Suprapubic skin (tissue), 4 donors: ENCODE measurements at regions not wholly inside any gene's neighbourhood (a gene's known extent, or its start where the extent isn't known, plus 50 kb on each side); places are given as distances from the start of the nearest gene placed in this dataset.
"Not testable (repeated sequence)": the region's sequence is repeated elsewhere in the genome, so short reads cannot be mapped to it uniquely, and the experiment has no call there.

Experiments used
- DNase-seq, 2 donors: peaks; one replicate each; pipeline ENCODE4 v3.0.0-alpha.2; 2019; ENCODE audit warnings: low spot score in 2 of 2
- H3K27ac ChIP-seq: fragments of 200-600 bp; sonication (generic); one replicate; pipeline ENCODE4 v1.5.1; 2019
- H3K27me3 ChIP-seq: fragments of 200-600 bp; sonication (generic); one replicate; pipeline ENCODE4 v1.5.1; 2019
- H3K36me3 ChIP-seq: fragments of 200-600 bp; sonication (generic); one replicate; pipeline ENCODE4 v1.5.1; 2019
- H3K4me1 ChIP-seq: fragments of 200-600 bp; sonication (generic); one replicate; pipeline ENCODE4 v1.5.1; 2019
- H3K4me3 ChIP-seq: fragments of 200-600 bp; sonication (generic); one replicate; pipeline ENCODE4 v1.5.1; 2019; ENCODE audit warnings: mild to moderate bottlenecking
- H3K9me3 ChIP-seq: fragments of 200-600 bp; sonication (generic); one replicate; pipeline ENCODE4 v1.5.1; 2019
- EP300 ChIP-seq: sonication (generic); formaldehyde crosslinking; IDR thresholded peaks from one replicate; pipeline ENCODE4 v1.6.1; 2017; ENCODE audit warnings: antibody characterized with exemption
- POLR2A ChIP-seq, 2 donors: fragments of 450-650 bp; IDR thresholded peaks; one replicate each; pipeline ENCODE4 v1.6.1; 2017; ENCODE audit warnings: antibody characterized with exemption in 2 of 2, mild to moderate bottlenecking in 2 of 2, moderate library complexity in 2 of 2
- POLR2AphosphoS5 ChIP-seq, 3 donors: sonication (generic); formaldehyde crosslinking; IDR thresholded peaks; one replicate each; pipeline ENCODE4 v1.6.1; 2017; ENCODE audit warnings: antibody characterized with exemption in 3 of 3
- WGBS: methylation state at CpG from one replicate; pipeline ENCODE4 v1.1.5; 2018; 5-methylcytosine and 5-hydroxymethylcytosine counted together
- TF ChIP-seq, protein P1 (sequence below), 2 donors: fragments of 200-600 bp in 1 of 2; fragments of 450-650 bp in 1 of 2; sonication (generic) in 1 of 2; IDR thresholded peaks; one replicate each; pipeline ENCODE4 v1.5.1; 2016 to 2019; ENCODE audit warnings: antibody characterized with exemption in 2 of 2, mild to moderate bottlenecking in 1 of 2, moderate library complexity in 1 of 2

- no peak for TF ChIP-seq EP300
- TF ChIP-seq POLR2AphosphoS5 (IDR thresholded peaks at IDR 0.05), result no peak
- TF ChIP-seq POLR2A (IDR thresholded peaks at IDR 0.05), result no peak
- TF ChIP-seq, protein P1, sequence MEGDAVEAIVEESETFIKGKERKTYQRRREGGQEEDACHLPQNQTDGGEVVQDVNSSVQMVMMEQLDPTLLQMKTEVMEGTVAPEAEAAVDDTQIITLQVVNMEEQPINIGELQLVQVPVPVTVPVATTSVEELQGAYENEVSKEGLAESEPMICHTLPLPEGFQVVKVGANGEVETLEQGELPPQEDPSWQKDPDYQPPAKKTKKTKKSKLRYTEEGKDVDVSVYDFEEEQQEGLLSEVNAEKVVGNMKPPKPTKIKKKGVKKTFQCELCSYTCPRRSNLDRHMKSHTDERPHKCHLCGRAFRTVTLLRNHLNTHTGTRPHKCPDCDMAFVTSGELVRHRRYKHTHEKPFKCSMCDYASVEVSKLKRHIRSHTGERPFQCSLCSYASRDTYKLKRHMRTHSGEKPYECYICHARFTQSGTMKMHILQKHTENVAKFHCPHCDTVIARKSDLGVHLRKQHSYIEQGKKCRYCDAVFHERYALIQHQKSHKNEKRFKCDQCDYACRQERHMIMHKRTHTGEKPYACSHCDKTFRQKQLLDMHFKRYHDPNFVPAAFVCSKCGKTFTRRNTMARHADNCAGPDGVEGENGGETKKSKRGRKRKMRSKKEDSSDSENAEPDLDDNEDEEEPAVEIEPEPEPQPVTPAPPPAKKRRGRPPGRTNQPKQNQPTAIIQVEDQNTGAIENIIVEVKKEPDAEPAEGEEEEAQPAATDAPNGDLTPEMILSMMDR (IDR thresholded peaks at IDR 0.05), result no peak
- no peak for DNase-seq
- 91% methylated on average over 2 of the region's 2 CpGs for WGBS
- Histone ChIP-seq H3K9me3 (no peaks in the 10 kb centered on the region), H3K27me3 (no peaks in the 10 kb centered on the region), H3K4me3 (no peak overlapping the region), H3K36me3 (no peaks in the 10 kb centered on the region), H3K27ac (no peak overlapping the region), H3K4me1 (no peaks in the 10 kb centered on the region)
Measured at GRCh38 chr4:75285837-75286236, 228.4 kb downstream of the RCHY1 start.

DNA sequence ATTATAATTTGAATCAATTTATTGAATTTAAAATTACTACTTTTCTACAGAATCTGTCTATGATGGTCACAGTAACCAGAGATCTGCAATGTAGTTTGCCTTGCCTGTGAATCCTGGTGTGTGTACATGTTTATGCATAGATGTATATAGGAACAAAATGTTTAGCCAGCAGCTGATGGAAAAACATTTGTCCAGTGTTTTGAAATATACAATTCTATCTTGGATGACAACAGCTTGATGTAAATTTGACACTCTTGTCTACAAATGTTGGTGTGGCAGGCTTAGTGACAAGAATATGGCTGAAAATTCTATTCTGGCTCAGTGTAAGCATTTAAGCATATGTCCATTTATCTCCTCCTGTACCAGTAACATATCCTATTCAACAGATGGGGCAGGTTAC lies 229.4 kb downstream of the RCHY1 start:
- H3K4me3 ChIP-seq, result no peak overlapping the region
- H3K9me3 ChIP-seq, result no peaks in the 10 kb centered on the region
- TF ChIP-seq, protein P1 (IDR thresholded peaks at IDR 0.05), result no peak
- TF ChIP-seq POLR2A (IDR thresholded peaks at IDR 0.05) (no peak), EP300 (no peak), POLR2AphosphoS5 (IDR thresholded peaks at IDR 0.05) (no peak)
- no peaks in the 10 kb centered on the region for H3K36me3 ChIP-seq
- no peak for DNase-seq
- H3K27ac ChIP-seq, result no peak overlapping the region
- H3K4me1 ChIP-seq, result no peaks in the 10 kb centered on the region
- H3K27me3 ChIP-seq, result no peaks in the 10 kb centered on the region

DNA sequence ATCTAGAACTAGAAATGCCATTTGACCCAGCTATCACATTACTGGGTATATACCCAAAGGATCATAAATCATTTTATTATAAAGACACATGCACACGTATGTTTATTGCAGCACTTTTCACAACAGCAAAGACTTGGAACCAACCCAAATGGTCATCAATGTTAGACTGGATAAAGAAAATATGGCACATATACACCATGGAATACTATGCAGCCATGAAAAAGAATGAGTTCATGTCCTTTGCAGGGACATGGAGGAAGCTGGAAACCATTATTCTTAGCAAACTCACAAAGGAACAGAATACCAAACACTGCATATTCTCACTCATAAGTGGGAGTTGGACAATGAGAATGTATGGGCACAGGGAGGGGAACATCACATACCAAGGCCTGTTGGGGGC lies 233.7 kb downstream of the RCHY1 start:
- not testable (repeated sequence) for H3K36me3 ChIP-seq, H3K27ac ChIP-seq, H3K4me3 ChIP-seq, H3K4me1 ChIP-seq, H3K27me3 ChIP-seq, DNase-seq, H3K9me3 ChIP-seq
- WGBS, result 68% methylated on average over 1 of the region's 1 CpG

- WGBS, result 86% methylated on average over 2 of the region's 2 CpGs
- Histone ChIP-seq H3K9me3 (no peaks in the 10 kb centered on the region), H3K4me3 (no peak overlapping the region), H3K36me3 (no peaks in the 10 kb centered on the region), H3K27ac (no peak overlapping the region), H3K4me1 (no peaks in the 10 kb centered on the region), H3K27me3 (no peaks in the 10 kb centered on the region)
- TF ChIP-seq POLR2A (IDR thresholded peaks at IDR 0.05), result no peak
- DNase-seq, result no peak
Measured at GRCh38 chr4:75259306-75259705, 254.9 kb downstream of the RCHY1 start.

DNA sequence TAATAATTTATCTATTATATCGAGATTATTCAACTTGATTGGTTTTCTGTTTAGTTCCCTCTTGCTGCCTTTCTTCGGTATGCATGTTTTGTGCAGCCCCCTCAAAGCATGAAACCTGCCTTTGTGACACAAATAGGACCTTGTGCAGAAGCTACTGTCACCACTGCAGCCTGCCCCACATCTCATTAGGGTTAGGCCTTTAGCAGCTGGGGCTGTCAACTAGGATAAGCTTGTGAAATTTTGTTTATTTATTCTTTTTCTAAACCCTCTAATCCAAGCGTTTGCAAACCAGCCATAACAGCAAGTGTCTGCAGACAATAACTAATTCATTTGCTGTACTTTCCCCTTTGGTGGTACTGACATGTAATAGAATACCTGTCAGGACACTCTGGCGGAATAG lies 258.9 kb downstream of the RCHY1 start:
- no peak for DNase-seq
- Histone ChIP-seq H3K27ac (no peak overlapping the region), H3K27me3 (no peaks in the 10 kb centered on the region), H3K4me1 (no peaks in the 10 kb centered on the region), H3K36me3 (no peaks in the 10 kb centered on the region), H3K4me3 (no peak overlapping the region), H3K9me3 (peaks cover 4% of the 10 kb centered on the region)
- WGBS, result 72% methylated on average over 4 of the region's 4 CpGs
- TF ChIP-seq EP300 (no peak), POLR2AphosphoS5 (IDR thresholded peaks at IDR 0.05) (no peak), POLR2A (IDR thresholded peaks at IDR 0.05) (no peak)
- TF ChIP-seq, protein P1 (IDR thresholded peaks at IDR 0.05), result no peak

GRCh38 chr4:75254745-75255144 lies 259.5 kb downstream of the RCHY1 start:
- no peak for TF ChIP-seq POLR2A (IDR thresholded peaks at IDR 0.05)
- no peak for TF ChIP-seq EP300
- TF ChIP-seq, protein P1 (IDR thresholded peaks at IDR 0.05), result no peak
- TF ChIP-seq POLR2AphosphoS5 (IDR thresholded peaks at IDR 0.05), result no peak
- no peak overlapping the region for H3K4me3 ChIP-seq
- no peaks in the 10 kb centered on the region for H3K27me3 ChIP-seq
- peaks cover 4% of the 10 kb centered on the region for H3K9me3 ChIP-seq
- no peaks in the 10 kb centered on the region for H3K4me1 ChIP-seq
- no peaks in the 10 kb centered on the region for H3K36me3 ChIP-seq
- no peak overlapping the region for H3K27ac ChIP-seq
- DNase-seq, result no peak
- 79% methylated on average over 6 of the region's 6 CpGs for WGBS

GRCh38 chr4:75253094-75253493 lies 261.1 kb downstream of the RCHY1 start:
- DNase-seq, H3K36me3 ChIP-seq, H3K4me3 ChIP-seq, H3K9me3 ChIP-seq, H3K27me3 ChIP-seq, H3K4me1 ChIP-seq, H3K27ac ChIP-seq: not testable (repeated sequence)
- WGBS, result 95% methylated on average over 3 of the region's 4 CpGs
